Skeletal muscle tissue (tissue), 3 donors: ENCODE measurements at regions not wholly inside any gene's neighbourhood (a gene's known extent, or its start where the extent isn't known, plus 50 kb on each side); places are given as distances from the start of the nearest gene placed in this dataset.

Experiments
- H3K27ac ChIP-seq: one replicate; pipeline ENCODE4 v1.7.0; 2013; ENCODE audit warnings: mild to moderate bottlenecking, low read depth, low read length, inconsistent platforms
- H3K27me3 ChIP-seq, 3 donors: one replicate each; pipeline ENCODE4 v1.7.0; 2013; ENCODE audit warnings: low read length in 3 of 3; ENCODE audit not compliant: control insufficient read depth in 3 of 3, insufficient read depth in 3 of 3
- H3K36me3 ChIP-seq, 3 donors: one replicate each; pipeline ENCODE4 v1.7.0; 2013; ENCODE audit warnings: low read length in 3 of 3; ENCODE audit not compliant: control insufficient read depth in 3 of 3, insufficient read depth in 3 of 3
- H3K4me1 ChIP-seq, 3 donors: one replicate each; pipeline ENCODE4 v1.7.0; 2013; ENCODE audit warnings: low read length in 3 of 3, mild to moderate bottlenecking in 3 of 3; ENCODE audit not compliant: control insufficient read depth in 3 of 3, insufficient read depth in 3 of 3
- H3K4me3 ChIP-seq, 3 donors: one replicate each; pipeline ENCODE4 v1.7.0; 2013; ENCODE audit warnings: low read length in 3 of 3
- H3K9ac ChIP-seq, 3 donors: one replicate each; pipeline ENCODE4 v1.7.0; 2013; ENCODE audit warnings: low read length in 3 of 3, mild to moderate bottlenecking in 3 of 3, moderate library complexity in 2 of 3, low read depth in 1 of 3
- H3K9me3 ChIP-seq, 3 donors: one replicate each; pipeline ENCODE4 v1.7.0; 2013; ENCODE audit warnings: low read length in 3 of 3; ENCODE audit not compliant: control insufficient read depth in 3 of 3
- donor health status: Osteomylitis.

DNA sequence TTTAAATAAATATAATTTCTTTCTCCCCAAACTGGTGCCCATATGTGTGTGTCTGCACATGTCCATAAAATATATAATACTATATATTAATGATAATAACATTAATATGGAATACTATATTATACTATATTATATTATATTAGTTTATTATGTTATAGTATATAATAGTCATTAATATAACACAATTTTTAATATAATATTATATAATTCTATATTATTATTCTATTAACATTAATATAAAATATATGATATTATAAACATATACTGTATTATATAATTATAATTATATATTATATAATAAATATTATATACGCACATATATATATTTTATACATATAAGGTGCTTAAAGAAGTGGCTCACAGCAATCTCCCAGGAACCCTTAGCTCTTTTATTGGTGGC lies 513.0 kb upstream of the CDH11 start:
- H3K36me3 ChIP-seq = no peaks in the 10 kb centered on the region
- peaks cover 0 to 9% (median 0%) of the 10 kb centered on the region in 3 donors for H3K27me3 ChIP-seq
- no peak overlapping the region for H3K4me3 ChIP-seq
- H3K27ac ChIP-seq = no peak overlapping the region
- no peak overlapping the region for H3K9ac ChIP-seq
- no peaks in the 10 kb centered on the region for H3K4me1 ChIP-seq
- H3K9me3 ChIP-seq = no peaks in the 10 kb centered on the region

DNA sequence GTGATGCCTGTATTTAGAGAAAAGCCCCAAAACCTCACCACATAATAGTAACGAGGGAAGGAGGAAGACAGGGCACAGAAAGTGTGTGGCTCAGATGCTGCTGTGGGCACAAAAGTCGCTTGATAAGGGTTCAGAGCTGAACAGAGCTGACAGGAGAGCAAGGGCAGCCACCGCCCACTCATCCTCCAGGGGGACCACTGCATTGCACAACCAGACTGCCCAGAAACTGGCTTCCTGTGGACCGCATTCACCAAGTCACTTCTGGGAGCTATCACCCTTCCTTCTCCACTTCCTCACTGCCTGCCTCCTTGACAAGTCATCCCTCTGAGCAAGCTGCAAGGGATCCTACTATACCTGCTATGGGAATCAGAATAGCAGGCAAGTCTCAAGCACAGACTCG lies 512.4 kb upstream of the CDH11 start:
- Histone ChIP-seq H3K36me3 (no peaks in the 10 kb centered on the region), H3K27me3 (peaks cover 0 to 9% (median 0%) of the 10 kb centered on the region in 3 donors), H3K4me3 (no peak overlapping the region), H3K27ac (no peak overlapping the region), H3K9ac (no peak overlapping the region), H3K9me3 (no peaks in the 10 kb centered on the region), H3K4me1 (no peaks in the 10 kb centered on the region)

GRCh38 chr16:65624666-65625065 lies 502.8 kb upstream of the CDH11 start:
- Histone ChIP-seq H3K9me3 (no peaks in the 10 kb centered on the region), H3K4me1 (no peaks in the 10 kb centered on the region), H3K4me3 (no peak overlapping the region), H3K36me3 (no peaks in the 10 kb centered on the region), H3K9ac (no peak overlapping the region), H3K27me3 (peaks cover 0 to 4% (median 4%) of the 10 kb centered on the region in 3 donors), H3K27ac (no peak overlapping the region)

DNA sequence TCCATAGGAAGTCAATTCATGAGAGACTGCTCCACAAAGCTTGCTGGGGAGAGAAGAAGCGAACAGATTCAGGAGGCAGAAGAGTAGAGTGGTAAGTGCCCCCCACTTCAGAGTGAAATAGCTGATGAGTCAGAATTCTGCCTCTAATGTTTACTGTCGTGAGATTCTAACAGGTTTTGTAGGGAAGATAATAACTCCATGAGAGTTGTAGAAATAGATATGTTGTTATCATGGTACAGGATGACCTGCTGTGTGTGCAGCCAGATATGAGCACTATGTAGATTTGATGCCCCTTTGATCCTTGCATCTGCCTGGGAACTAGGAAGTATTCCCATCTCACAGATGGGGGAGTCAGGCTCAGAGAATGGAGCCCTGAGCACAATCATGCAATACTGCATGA lies 502.4 kb upstream of the CDH11 start:
- no peaks in the 10 kb centered on the region for H3K4me1 ChIP-seq
- H3K27ac ChIP-seq = no peak overlapping the region
- peaks cover 0 to 4% (median 4%) of the 10 kb centered on the region in 3 donors for H3K27me3 ChIP-seq
- no peaks in the 10 kb centered on the region for H3K9me3 ChIP-seq
- H3K9ac ChIP-seq = no peak overlapping the region
- no peak overlapping the region for H3K4me3 ChIP-seq
- H3K36me3 ChIP-seq = no peaks in the 10 kb centered on the region

DNA sequence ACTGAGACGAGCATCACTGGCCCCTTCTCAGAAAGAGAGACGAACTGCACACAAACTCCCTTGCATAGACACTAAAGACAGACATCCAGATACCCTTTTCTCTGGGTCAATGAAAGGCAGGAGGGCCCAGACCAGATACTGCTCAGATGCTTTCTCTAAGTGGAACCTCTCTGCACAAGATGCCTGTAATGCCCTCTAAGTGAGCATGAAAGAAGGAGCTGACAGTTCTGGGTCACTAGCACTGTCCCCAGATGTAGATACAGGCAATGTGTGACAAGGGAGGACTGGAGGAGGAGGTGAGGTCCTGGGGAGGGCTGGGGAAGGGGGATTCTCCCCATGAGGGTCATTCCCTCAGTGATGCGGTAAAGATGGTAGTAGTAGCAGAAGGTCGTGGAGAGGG lies 501.0 kb upstream of the CDH11 start:
- H3K36me3 ChIP-seq = no peaks in the 10 kb centered on the region
- H3K4me3 ChIP-seq = no peak overlapping the region
- H3K4me1 ChIP-seq = no peaks in the 10 kb centered on the region
- H3K27me3 ChIP-seq = peaks cover 0 to 4% (median 4%) of the 10 kb centered on the region in 3 donors
- H3K27ac ChIP-seq = no peak overlapping the region
- H3K9ac ChIP-seq = no peak overlapping the region
- H3K9me3 ChIP-seq = no peaks in the 10 kb centered on the region

DNA sequence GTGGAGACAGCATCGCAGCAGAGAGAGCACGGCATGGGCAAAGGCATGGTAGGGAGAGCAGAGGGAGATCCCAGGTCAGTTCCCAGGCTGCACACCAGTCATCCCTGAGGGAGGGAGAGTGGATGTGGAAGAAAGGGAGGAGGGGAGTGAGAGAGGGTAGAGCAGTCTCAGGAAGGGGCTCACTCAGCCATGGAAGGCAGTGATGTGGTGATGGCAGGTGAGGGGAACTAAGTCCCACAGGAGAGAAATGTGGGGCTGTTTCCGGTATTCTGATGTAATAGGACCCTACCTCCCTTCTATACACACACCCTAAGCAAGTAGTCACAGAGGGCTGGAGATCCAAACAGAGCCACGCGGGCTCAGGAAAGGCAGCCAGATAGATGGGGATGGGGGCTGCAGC lies 500.3 kb upstream of the CDH11 start:
- Histone ChIP-seq H3K4me1 (no peaks in the 10 kb centered on the region), H3K27me3 (peaks cover 0 to 4% (median 4%) of the 10 kb centered on the region in 3 donors), H3K36me3 (no peaks in the 10 kb centered on the region), H3K9ac (no peak overlapping the region), H3K4me3 (no peak overlapping the region), H3K9me3 (no peaks in the 10 kb centered on the region), H3K27ac (no peak overlapping the region)

GRCh38 chr16:65621640-65622039 lies 499.8 kb upstream of the CDH11 start:
- Histone ChIP-seq H3K27ac (no peak overlapping the region), H3K9ac (no peak overlapping the region), H3K27me3 (peaks cover 0 to 4% (median 4%) of the 10 kb centered on the region in 3 donors), H3K36me3 (no peaks in the 10 kb centered on the region), H3K4me1 (no peaks in the 10 kb centered on the region), H3K4me3 (no peak overlapping the region), H3K9me3 (no peaks in the 10 kb centered on the region)

DNA sequence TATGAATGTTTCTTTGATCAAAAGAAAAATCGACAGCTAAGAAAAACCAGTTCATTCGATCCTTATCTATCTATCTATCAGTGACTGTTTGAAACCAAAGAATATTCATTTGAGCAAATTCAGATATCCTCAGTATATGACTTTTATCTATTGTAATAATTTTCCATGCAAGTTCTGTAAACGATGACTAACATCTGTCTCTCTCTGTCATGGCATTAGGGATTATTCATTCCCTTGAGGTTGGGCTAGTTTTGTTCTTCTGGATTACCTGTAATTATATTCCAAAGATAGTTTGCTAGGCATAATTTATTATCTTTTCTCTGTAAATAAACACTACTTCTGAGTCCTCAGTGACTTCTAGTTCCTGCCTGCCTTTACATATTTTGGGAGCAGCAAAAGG lies 497.7 kb upstream of the CDH11 start:
- H3K36me3 ChIP-seq = no peaks in the 10 kb centered on the region
- H3K4me1 ChIP-seq = no peaks in the 10 kb centered on the region
- H3K9ac ChIP-seq = no peak overlapping the region

GRCh38 chr16:65618931-65619330 lies 497.1 kb upstream of the CDH11 start:
- no peaks in the 10 kb centered on the region for H3K36me3 ChIP-seq
- no peak overlapping the region for H3K27ac ChIP-seq
- H3K4me3 ChIP-seq = no peak overlapping the region
- peaks cover 0 to 5% (median 4%) of the 10 kb centered on the region in 3 donors for H3K27me3 ChIP-seq
- H3K4me1 ChIP-seq = no peaks in the 10 kb centered on the region
- H3K9me3 ChIP-seq = no peaks in the 10 kb centered on the region
- no peak overlapping the region for H3K9ac ChIP-seq

More for the DNA sequence above, 497.7 kb upstream of the CDH11 start:
- Histone ChIP-seq H3K27ac (no peak overlapping the region), H3K27me3 (peaks cover 0 to 4% (median 4%) of the 10 kb centered on the region in 3 donors), H3K9me3 (no peaks in the 10 kb centered on the region), H3K4me3 (no peak overlapping the region)

DNA sequence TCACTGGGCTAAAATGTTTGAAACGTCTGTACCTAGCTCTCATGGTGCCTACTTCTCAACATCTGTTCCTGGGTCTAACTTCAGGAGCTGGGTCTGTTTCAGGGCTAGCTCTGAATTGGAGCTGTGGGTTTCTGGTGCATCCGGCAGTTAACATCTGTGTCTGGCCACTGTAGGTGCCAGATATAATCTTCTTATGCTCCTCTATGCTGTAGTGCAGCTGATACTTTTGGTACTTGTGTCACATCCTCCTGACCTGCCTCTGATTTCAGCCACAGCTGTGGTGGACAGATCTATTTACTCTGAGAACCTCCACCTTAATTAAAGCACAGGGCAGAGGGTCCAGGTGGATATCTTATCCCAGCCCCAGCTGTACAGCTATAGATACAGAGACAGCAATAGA lies 496.5 kb upstream of the CDH11 start:
- H3K4me1 ChIP-seq = no peaks in the 10 kb centered on the region
- no peaks in the 10 kb centered on the region for H3K36me3 ChIP-seq
- peaks cover 0 to 5% (median 0%) of the 10 kb centered on the region in 3 donors for H3K27me3 ChIP-seq
- H3K9ac ChIP-seq = no peak overlapping the region
- no peak overlapping the region for H3K27ac ChIP-seq
- no peak overlapping the region for H3K4me3 ChIP-seq
- H3K9me3 ChIP-seq = no peaks in the 10 kb centered on the region

DNA sequence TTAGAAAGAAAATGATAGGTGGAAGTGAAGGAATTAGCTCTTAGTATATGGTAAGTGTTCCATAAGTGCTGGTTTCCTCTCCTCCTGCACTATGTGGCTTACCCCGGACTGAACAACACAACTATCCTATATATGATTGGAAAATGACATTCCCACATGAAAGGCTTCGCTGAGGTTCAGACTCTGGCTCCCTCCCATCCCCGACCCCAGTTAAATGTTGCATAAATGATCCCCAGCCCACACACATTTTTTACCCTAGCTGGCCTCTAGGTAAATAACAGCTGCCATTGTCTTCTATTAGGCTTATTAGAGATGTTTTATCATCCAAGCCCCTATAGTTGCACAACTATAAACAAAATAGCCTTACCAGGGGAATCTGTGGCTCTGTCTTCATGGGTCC lies 495.6 kb upstream of the CDH11 start:
- H3K27ac ChIP-seq = no peak overlapping the region
- H3K4me1 ChIP-seq = no peaks in the 10 kb centered on the region
- H3K9ac ChIP-seq = no peak overlapping the region
- peaks cover 0 to 5% (median 0%) of the 10 kb centered on the region in 3 donors for H3K27me3 ChIP-seq
- no peaks in the 10 kb centered on the region for H3K9me3 ChIP-seq
- no peak overlapping the region for H3K4me3 ChIP-seq
- no peaks in the 10 kb centered on the region for H3K36me3 ChIP-seq
